T-helper 17 cell (primary cell): ENCODE measurements at regions not wholly inside any gene's neighbourhood (a gene's known extent, or its start where the extent isn't known, plus 50 kb on each side); places are given as distances from the start of the nearest gene placed in this dataset.
A peak's percentile ranks its signal among the peaks of the same experiment; 100 is the strongest.

ENCODE experiments used
- ATAC-seq: fragments of 150-1000 bp; cut with Tn5 transposase; 2 replicates; pipeline ENCODE4 v1.10.0; 2021; ENCODE audit warnings: mild to moderate bottlenecking, moderate library complexity
- DNase-seq, 3 donors: peaks; one replicate each; pipeline versions ENCODE4 v3.0.0 to v3.0.0-alpha.2; 2020 to 2021
- H3K9me3 ChIP-seq: one replicate; pipeline ENCODE4 v1.7.0; 2013; ENCODE audit warnings: low read length, mild to moderate bottlenecking; ENCODE audit not compliant: control insufficient read depth, poor library complexity, severe bottlenecking
- H3K27ac Mint-ChIP-seq: one replicate; pipeline ENCODE4 v1.8.0; 2022; ENCODE audit warnings: mild to moderate bottlenecking, moderate library complexity, mixed read lengths
- H3K27me3 Mint-ChIP-seq: one replicate; pipeline ENCODE4 v1.8.0; 2022; ENCODE audit warnings: mixed read lengths
- H3K36me3 Mint-ChIP-seq: one replicate; pipeline ENCODE4 v1.8.0; 2022; ENCODE audit warnings: low read depth, mixed read lengths
- H3K4me1 Mint-ChIP-seq: one replicate; pipeline ENCODE4 v1.8.0; 2022; ENCODE audit warnings: mild to moderate bottlenecking, mixed read lengths
- H3K4me3 Mint-ChIP-seq: one replicate; pipeline ENCODE4 v1.8.0; 2022; ENCODE audit warnings: mild to moderate bottlenecking, moderate library complexity, mixed read lengths

- ATAC-seq (no peak), DNase-seq (no peak)
- no peak overlapping the region for H3K27ac Mint-ChIP-seq
- no peaks in the 10 kb centered on the region for H3K36me3 Mint-ChIP-seq
- H3K9me3 ChIP-seq = no peaks in the 10 kb centered on the region
- H3K27me3 Mint-ChIP-seq = peaks cover 6% of the 10 kb centered on the region
- no peak overlapping the region for H3K4me3 Mint-ChIP-seq
- H3K4me1 Mint-ChIP-seq = no peaks in the 10 kb centered on the region
These were observed 165.6 kb upstream of the FAM3C start for GRCh38 chr7:121561717-121562116.

GRCh38 chr7:121560267-121560990, 164.3 kb upstream of the FAM3C start:
- Mint-ChIP-seq H3K4me1 (peaks cover 2% of the 10 kb centered on the region), H3K27ac (no peak overlapping the region), H3K36me3 (no peaks in the 10 kb centered on the region), H3K4me3 (no peak overlapping the region), H3K27me3 (peaks cover 13% of the 10 kb centered on the region)
- no peak for DNase-seq
- ATAC-seq = no peak
- no peaks in the 10 kb centered on the region for H3K9me3 ChIP-seq

- DNase-seq = no peak
- H3K9me3 ChIP-seq = no peaks in the 10 kb centered on the region
- H3K36me3 Mint-ChIP-seq = no peaks in the 10 kb centered on the region
- ATAC-seq = no peak
- no peak overlapping the region for H3K4me3 Mint-ChIP-seq
- H3K4me1 Mint-ChIP-seq = peaks cover 2% of the 10 kb centered on the region
- H3K27me3 Mint-ChIP-seq = peaks cover 8% of the 10 kb centered on the region
- no peak overlapping the region for H3K27ac Mint-ChIP-seq
These were observed 162.2 kb upstream of the FAM3C start for GRCh38 chr7:121558288-121558687.

GRCh38 chr7:121557034-121557892, 161.2 kb upstream of the FAM3C start:
- H3K9me3 ChIP-seq = no peaks in the 10 kb centered on the region
- Mint-ChIP-seq H3K27me3 (peaks cover 7% of the 10 kb centered on the region), H3K4me1 (peaks cover 2% of the 10 kb centered on the region), H3K4me3 (no peak overlapping the region), H3K27ac (no peak overlapping the region), H3K36me3 (no peaks in the 10 kb centered on the region)
- no peak for ATAC-seq
- no peak for DNase-seq

- Mint-ChIP-seq H3K27ac (no peak overlapping the region), H3K4me1 (peaks cover 2% of the 10 kb centered on the region), H3K27me3 (peaks cover 7% of the 10 kb centered on the region), H3K36me3 (no peaks in the 10 kb centered on the region), H3K4me3 (no peak overlapping the region)
- DNase-seq (no peak), ATAC-seq (no peak)
- H3K9me3 ChIP-seq = no peaks in the 10 kb centered on the region
These were observed 159.4 kb upstream of the FAM3C start for GRCh38 chr7:121555558-121555957.

GRCh38 chr7:121547544-121548092, 151.5 kb upstream of the FAM3C start:
- no peaks in the 10 kb centered on the region for H3K4me1 Mint-ChIP-seq
- no peaks in the 10 kb centered on the region for H3K27me3 Mint-ChIP-seq
- H3K27ac Mint-ChIP-seq = no peak overlapping the region
- no peak for DNase-seq
- ATAC-seq = peak; percentile 85
- H3K36me3 Mint-ChIP-seq = no peaks in the 10 kb centered on the region
- H3K4me3 Mint-ChIP-seq = no peak overlapping the region
- H3K9me3 ChIP-seq = no peaks in the 10 kb centered on the region

GRCh38 chr7:121546632-121547543, 150.8 kb upstream of the FAM3C start:
- no peaks in the 10 kb centered on the region for H3K9me3 ChIP-seq
- no peak overlapping the region for H3K4me3 Mint-ChIP-seq
- H3K36me3 Mint-ChIP-seq = no peaks in the 10 kb centered on the region
- H3K4me1 Mint-ChIP-seq = no peaks in the 10 kb centered on the region
- H3K27ac Mint-ChIP-seq = no peak overlapping the region
- H3K27me3 Mint-ChIP-seq = no peaks in the 10 kb centered on the region
- DNase-seq (no peak), ATAC-seq (no peak)

- Mint-ChIP-seq H3K27me3 (no peaks in the 10 kb centered on the region), H3K4me1 (no peaks in the 10 kb centered on the region), H3K27ac (no peak overlapping the region), H3K4me3 (no peak overlapping the region), H3K36me3 (no peaks in the 10 kb centered on the region)
- H3K9me3 ChIP-seq = no peaks in the 10 kb centered on the region
- ATAC-seq (no peak), DNase-seq (no peak)
These were observed 149.3 kb upstream of the FAM3C start for GRCh38 chr7:121545418-121545817.

GRCh38 chr7:121544726-121545125, 148.6 kb upstream of the FAM3C start:
- Mint-ChIP-seq H3K4me3 (no peak overlapping the region), H3K27me3 (no peaks in the 10 kb centered on the region), H3K4me1 (no peaks in the 10 kb centered on the region), H3K36me3 (no peaks in the 10 kb centered on the region), H3K27ac (no peak overlapping the region)
- DNase-seq = no peak
- no peaks in the 10 kb centered on the region for H3K9me3 ChIP-seq
- no peak for ATAC-seq

- Mint-ChIP-seq H3K4me1 (no peaks in the 10 kb centered on the region), H3K4me3 (no peak overlapping the region), H3K27me3 (no peaks in the 10 kb centered on the region), H3K36me3 (no peaks in the 10 kb centered on the region), H3K27ac (no peak overlapping the region)
- no peaks in the 10 kb centered on the region for H3K9me3 ChIP-seq
- no peak for DNase-seq
- ATAC-seq = no peak
These were observed 148.1 kb upstream of the FAM3C start for GRCh38 chr7:121544238-121544637.

GRCh38 chr7:121541457-121541856, 145.3 kb upstream of the FAM3C start:
- no peak for DNase-seq
- H3K27me3 Mint-ChIP-seq = peaks cover 13% of the 10 kb centered on the region
- peaks cover 3% of the 10 kb centered on the region for H3K36me3 Mint-ChIP-seq
- no peak overlapping the region for H3K4me3 Mint-ChIP-seq
- no peaks in the 10 kb centered on the region for H3K9me3 ChIP-seq
- H3K27ac Mint-ChIP-seq = no peak overlapping the region
- ATAC-seq = no peak
- H3K4me1 Mint-ChIP-seq = no peaks in the 10 kb centered on the region

- Mint-ChIP-seq H3K27ac (no peak overlapping the region), H3K4me1 (no peaks in the 10 kb centered on the region), H3K4me3 (no peak overlapping the region), H3K27me3 (peaks cover 13% of the 10 kb centered on the region), H3K36me3 (peaks cover 3% of the 10 kb centered on the region)
- DNase-seq (no peak), ATAC-seq (no peak)
- no peaks in the 10 kb centered on the region for H3K9me3 ChIP-seq
These were observed 144.0 kb upstream of the FAM3C start for GRCh38 chr7:121540138-121540537.

GRCh38 chr7:121537031-121537430, 140.9 kb upstream of the FAM3C start:
- DNase-seq (no peak), ATAC-seq (no peak)
- Mint-ChIP-seq H3K4me1 (no peaks in the 10 kb centered on the region), H3K27ac (no peak overlapping the region), H3K4me3 (no peak overlapping the region), H3K27me3 (peaks cover 13% of the 10 kb centered on the region), H3K36me3 (peaks cover 3% of the 10 kb centered on the region)
- H3K9me3 ChIP-seq = no peaks in the 10 kb centered on the region
